WERI-Rb-1 (cell line): ENCODE measurements at regions not wholly inside any gene's neighbourhood (a gene's known extent, or its start where the extent isn't known, plus 50 kb on each side); places are given as distances from the start of the nearest gene placed in this dataset.

Source experiments
- DNase-seq: peaks from one replicate; pipeline ENCODE4 v3.0.0-alpha.2; 2020
- H3K27ac ChIP-seq: fragments of 250-450 bp; sonication (Bioruptor Pico); 2 replicates; pipeline ENCODE4 v1.5.1; 2020; ENCODE audit warnings: mild to moderate bottlenecking, moderate library complexity
- H3K27me3 ChIP-seq: fragments of 250-450 bp; sonication (Bioruptor Pico); 2 replicates; pipeline ENCODE4 v1.5.1; 2021; ENCODE audit warnings: mild to moderate bottlenecking, low read depth, moderate library complexity; ENCODE audit not compliant: insufficient read depth, severe bottlenecking
- H3K36me3 ChIP-seq: fragments of 250-450 bp; sonication (Bioruptor Pico); 2 replicates; pipeline ENCODE4 v1.5.1; 2020; ENCODE audit warnings: mild to moderate bottlenecking, moderate library complexity
- H3K4me3 ChIP-seq: 2 replicates; pipeline ENCODE4 v1.5.1; 2011; ENCODE audit warnings: low read depth, mild to moderate bottlenecking, control low read depth, low read length
- H3K9me3 ChIP-seq: fragments of 250-450 bp; sonication (Bioruptor Pico); 2 replicates; pipeline ENCODE4 v1.5.1; 2021; ENCODE audit warnings: mild to moderate bottlenecking, moderate library complexity; ENCODE audit not compliant: severe bottlenecking
- CTCF ChIP-seq: IDR thresholded peaks from 2 replicates; pipeline ENCODE4 v1.5.1; 2011; ENCODE audit warnings: low read depth, mild to moderate bottlenecking, control low read depth, inconsistent platforms, low read length

- no peak overlapping the region for H3K27ac ChIP-seq
- no peak for DNase-seq
- H3K4me3 ChIP-seq: no peak overlapping the region
- no peaks in the 10 kb centered on the region for H3K36me3 ChIP-seq
- no peak for TF ChIP-seq CTCF
- H3K27me3 ChIP-seq: peaks cover 89% of the 10 kb centered on the region
- no peaks in the 10 kb centered on the region for H3K9me3 ChIP-seq
Measured at GRCh38 chr2:238967031-238967977, 119.4 kb downstream of the TWIST2 start.

DNA sequence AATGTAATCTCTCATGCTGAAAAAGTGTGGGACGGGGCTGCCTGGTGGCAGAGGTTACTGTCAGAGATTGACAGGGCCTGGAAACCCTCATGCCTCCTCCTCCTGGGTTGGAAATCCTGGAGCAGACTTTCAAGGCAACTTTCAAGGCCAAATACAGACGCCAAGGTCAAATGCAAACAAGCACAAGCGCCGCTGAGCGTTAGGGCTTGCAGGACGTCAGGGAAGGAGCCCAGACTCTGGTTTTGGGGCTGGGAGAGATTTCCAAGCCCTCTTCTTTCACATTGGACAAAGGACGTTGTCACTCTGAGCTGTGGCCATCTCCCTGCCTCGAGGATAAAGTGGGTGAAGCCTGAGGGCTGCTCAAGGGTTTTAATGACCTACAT is 120.1 kb downstream of the TWIST2 start:
- Histone ChIP-seq H3K9me3 (no peaks in the 10 kb centered on the region), H3K4me3 (no peak overlapping the region), H3K27ac (no peak overlapping the region), H3K36me3 (no peaks in the 10 kb centered on the region), H3K27me3 (peaks cover 87% of the 10 kb centered on the region)
- no peak for DNase-seq
- TF ChIP-seq CTCF: no peak

DNA sequence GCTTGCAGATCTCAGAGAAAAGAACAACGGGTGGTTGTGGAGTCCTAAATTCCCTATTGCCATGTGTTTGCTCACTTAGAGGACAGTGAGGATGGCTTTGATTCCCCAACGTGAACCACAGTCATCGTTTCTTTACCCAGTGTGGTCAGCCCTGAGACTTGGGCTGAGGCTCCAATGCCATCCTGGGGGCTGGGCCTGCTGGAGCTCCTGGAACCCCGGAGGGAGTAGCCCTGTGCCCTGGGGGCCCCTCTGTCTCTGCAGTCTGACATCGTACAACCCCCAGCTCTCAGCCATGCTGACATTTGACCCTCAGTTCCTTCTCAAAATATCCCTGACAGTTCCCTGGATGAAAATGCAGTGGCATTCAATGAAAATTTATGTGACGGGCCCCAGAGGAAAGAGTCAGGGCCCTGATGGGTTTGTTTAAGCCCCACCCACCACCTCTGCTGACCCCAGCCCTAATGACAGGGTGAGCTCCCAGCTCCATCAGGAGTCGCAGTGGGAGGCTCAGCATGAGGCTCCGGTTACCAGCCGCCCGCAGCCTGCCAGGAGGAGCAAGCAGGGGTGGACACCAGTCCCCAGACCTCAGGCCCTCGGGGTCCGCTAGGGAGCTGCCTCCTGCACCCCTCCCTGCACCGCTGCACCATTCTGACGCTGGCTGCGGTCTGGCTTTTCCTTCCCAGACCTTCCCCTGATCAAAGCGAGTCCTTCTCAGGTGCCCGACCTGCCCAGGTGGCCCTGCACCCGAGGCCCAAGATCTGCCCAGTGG is 120.9 kb downstream of the TWIST2 start:
- Histone ChIP-seq H3K27ac (no peak overlapping the region), H3K27me3 (peaks cover 87% of the 10 kb centered on the region), H3K9me3 (no peaks in the 10 kb centered on the region), H3K36me3 (no peaks in the 10 kb centered on the region), H3K4me3 (no peak overlapping the region)
- DNase-seq: no peak
- no peak for TF ChIP-seq CTCF

- Histone ChIP-seq H3K27me3 (peaks cover 84% of the 10 kb centered on the region), H3K9me3 (peaks cover 1% of the 10 kb centered on the region), H3K4me3 (no peak overlapping the region), H3K27ac (no peak overlapping the region), H3K36me3 (no peaks in the 10 kb centered on the region)
- no peak for TF ChIP-seq CTCF
- no peak for DNase-seq
Measured at GRCh38 chr2:238969857-238970256, 122.0 kb downstream of the TWIST2 start.

DNA sequence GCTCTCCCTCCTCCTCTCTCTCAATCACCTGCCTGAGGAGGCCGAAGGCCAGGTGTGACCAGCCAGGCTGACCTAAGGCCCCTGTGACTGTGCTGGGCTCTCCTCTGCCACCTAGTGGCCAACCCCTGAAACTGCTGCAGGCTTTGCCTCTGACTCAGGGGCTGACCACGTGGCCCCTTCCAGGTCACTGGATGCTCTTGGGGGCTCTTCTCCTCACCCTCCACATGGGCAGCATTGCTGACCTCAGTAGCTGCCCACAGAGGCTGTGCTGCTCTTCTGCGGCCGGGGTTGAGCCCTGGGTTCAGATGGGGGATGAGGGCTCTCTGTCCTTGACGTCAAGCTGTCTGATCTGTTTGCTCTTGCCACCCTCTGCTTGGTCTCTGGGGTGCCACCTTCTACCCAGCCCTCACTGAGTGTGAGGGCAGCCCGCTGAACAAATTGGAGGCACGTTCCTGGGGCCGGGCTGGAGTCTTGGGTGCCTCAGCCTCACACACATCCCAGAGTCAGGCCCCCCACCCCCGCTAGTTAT is 122.7 kb downstream of the TWIST2 start:
- no peak overlapping the region for H3K27ac ChIP-seq
- H3K9me3 ChIP-seq: peaks cover 7% of the 10 kb centered on the region
- H3K4me3 ChIP-seq: no peak overlapping the region
- DNase-seq: peak; percentile 35
- peaks cover 86% of the 10 kb centered on the region for H3K27me3 ChIP-seq
- no peaks in the 10 kb centered on the region for H3K36me3 ChIP-seq
- TF ChIP-seq CTCF: peak; percentile 99
